ENCODE measurements at regions not wholly inside any gene's neighbourhood (a gene's known extent, or its start where the extent isn't known, plus 50 kb on each side); places are given as distances from the start of the nearest gene placed in this dataset.

DNA sequence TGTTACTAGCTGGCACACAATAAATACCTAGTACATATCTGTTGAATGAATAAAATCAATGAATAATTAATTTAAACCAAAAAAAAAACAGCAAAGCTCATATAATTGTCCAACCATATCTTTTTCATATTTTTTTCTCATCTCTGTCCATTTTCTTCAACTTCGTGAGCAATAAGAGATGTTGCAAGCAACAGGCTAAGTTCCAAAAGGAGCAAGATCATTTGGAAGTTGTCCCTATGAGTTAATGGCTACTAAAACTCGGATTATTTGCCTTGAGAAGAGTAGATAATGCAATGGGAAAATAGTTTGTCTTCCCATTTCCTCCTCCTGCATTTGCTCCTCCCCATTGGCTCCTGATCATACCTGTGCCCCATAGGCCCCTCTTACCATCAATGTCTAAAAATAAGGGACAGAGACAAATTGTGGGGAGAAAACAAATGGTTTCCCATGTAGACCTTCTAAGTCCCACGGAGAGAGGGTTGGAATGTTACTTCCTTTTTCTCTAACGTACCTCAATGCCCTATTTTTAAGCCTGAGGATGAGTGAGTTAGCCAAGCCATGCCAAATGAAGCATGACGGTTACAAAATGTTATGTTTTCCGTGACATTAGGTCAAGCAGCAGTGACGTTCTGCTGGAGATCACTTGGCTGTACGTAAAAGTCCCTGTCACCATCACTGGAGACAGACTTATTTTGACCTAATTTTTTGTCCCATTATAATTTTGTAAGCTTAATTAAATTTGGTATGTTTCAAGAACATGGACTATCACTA lies 217.3 kb upstream of the PREP start:
- Histone ChIP-seq H4K20me1 (replicated peaks; ENCODE audit: insufficient read depth) (no peaks in the 10 kb centered on the region), H3K36me3 (ENCODE audit: insufficient read depth) (no peaks in the 10 kb centered on the region), H3K4me2 (no peak overlapping the region), H2AFZ (no peak overlapping the region), H3K79me2 (replicated peaks; ENCODE audit: insufficient read depth) (no peaks in the 10 kb centered on the region), H3K27ac (ENCODE audit: low read depth) (no peak overlapping the region), H3K9me2 (ENCODE audit: insufficient read depth) (no peaks in the 10 kb centered on the region), H3K4me3 (no peak overlapping the region), H3K27me3 (ENCODE audit: insufficient read depth) (no peaks in the 10 kb centered on the region), H3F3A (replicated peaks; ENCODE audit: low read depth) (no peaks in the 10 kb centered on the region), H3K4me1 (ENCODE audit: insufficient read depth) (no peaks in the 10 kb centered on the region)
- TF ChIP-seq ZNF331 (CRISPR knock-in tag; IDR thresholded peaks at IDR 0.05; ENCODE audit: low read depth) (no peak), ZNF114 (CRISPR knock-in tag; IDR thresholded peaks at IDR 0.05) (no peak), CTCF (conservative IDR thresholded peaks at IDR 0.05; ENCODE audit: low read depth in 2 of 2) (no peak), EZH2 (IDR thresholded peaks at IDR 0.05; ENCODE audit: low read depth, unreplicated experiment) (no peak), STAT1 (IDR thresholded peaks at IDR 0.05; ENCODE audit: unreplicated experiment) (no peak), JUNB (IDR thresholded peaks at IDR 0.05; ENCODE audit: unreplicated experiment) (no peak), ETS1 (IDR thresholded peaks at IDR 0.05) (no peak), CREB1 (CRISPR knock-in tag; IDR thresholded peaks at IDR 0.05; ENCODE audit: low read depth) (no peak)
- TF ChIP-seq, protein P1, sequence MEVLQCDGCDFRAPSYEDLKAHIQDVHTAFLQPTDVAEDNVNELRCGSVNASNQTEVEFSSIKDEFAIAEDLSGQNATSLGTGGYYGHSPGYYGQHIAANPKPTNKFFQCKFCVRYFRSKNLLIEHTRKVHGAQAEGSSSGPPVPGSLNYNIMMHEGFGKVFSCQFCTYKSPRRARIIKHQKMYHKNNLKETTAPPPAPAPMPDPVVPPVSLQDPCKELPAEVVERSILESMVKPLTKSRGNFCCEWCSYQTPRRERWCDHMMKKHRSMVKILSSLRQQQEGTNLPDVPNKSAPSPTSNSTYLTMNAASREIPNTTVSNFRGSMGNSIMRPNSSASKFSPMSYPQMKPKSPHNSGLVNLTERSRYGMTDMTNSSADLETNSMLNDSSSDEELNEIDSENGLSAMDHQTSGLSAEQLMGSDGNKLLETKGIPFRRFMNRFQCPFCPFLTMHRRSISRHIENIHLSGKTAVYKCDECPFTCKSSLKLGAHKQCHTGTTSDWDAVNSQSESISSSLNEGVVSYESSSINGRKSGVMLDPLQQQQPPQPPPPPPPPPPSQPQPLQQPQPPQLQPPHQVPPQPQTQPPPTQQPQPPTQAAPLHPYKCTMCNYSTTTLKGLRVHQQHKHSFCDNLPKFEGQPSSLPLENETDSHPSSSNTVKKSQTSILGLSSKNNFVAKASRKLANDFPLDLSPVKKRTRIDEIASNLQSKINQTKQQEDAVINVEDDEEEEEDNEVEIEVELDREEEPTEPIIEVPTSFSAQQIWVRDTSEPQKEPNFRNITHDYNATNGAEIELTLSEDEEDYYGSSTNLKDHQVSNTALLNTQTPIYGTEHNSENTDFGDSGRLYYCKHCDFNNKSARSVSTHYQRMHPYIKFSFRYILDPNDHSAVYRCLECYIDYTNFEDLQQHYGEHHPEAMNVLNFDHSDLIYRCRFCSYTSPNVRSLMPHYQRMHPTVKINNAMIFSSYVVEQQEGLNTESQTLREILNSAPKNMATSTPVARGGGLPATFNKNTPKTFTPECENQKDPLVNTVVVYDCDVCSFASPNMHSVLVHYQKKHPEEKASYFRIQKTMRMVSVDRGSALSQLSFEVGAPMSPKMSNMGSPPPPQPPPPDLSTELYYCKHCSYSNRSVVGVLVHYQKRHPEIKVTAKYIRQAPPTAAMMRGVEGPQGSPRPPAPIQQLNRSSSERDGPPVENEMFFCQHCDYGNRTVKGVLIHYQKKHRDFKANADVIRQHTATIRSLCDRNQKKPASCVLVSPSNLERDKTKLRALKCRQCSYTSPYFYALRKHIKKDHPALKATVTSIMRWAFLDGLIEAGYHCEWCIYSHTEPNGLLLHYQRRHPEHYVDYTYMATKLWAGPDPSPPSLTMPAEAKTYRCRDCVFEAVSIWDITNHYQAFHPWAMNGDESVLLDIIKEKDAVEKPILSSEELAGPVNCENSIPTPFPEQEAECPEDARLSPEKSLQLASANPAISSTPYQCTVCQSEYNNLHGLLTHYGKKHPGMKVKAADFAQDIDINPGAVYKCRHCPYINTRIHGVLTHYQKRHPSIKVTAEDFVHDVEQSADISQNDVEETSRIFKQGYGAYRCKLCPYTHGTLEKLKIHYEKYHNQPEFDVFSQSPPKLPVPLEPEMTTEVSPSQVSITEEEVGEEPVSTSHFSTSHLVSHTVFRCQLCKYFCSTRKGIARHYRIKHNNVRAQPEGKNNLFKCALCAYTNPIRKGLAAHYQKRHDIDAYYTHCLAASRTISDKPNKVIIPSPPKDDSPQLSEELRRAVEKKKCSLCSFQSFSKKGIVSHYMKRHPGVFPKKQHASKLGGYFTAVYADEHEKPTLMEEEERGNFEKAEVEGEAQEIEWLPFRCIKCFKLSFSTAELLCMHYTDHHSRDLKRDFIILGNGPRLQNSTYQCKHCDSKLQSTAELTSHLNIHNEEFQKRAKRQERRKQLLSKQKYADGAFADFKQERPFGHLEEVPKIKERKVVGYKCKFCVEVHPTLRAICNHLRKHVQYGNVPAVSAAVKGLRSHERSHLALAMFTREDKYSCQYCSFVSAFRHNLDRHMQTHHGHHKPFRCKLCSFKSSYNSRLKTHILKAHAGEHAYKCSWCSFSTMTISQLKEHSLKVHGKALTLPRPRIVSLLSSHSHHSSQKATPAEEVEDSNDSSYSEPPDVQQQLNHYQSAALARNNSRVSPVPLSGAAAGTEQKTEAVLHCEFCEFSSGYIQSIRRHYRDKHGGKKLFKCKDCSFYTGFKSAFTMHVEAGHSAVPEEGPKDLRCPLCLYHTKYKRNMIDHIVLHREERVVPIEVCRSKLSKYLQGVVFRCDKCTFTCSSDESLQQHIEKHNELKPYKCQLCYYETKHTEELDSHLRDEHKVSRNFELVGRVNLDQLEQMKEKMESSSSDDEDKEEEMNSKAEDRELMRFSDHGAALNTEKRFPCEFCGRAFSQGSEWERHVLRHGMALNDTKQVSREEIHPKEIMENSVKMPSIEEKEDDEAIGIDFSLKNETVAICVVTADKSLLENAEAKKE (CRISPR knock-in tag; IDR thresholded peaks at IDR 0.05), result no peak
- H3K36me3 Mint-ChIP-seq (ENCODE audit: low read depth), result peaks cover under 1% of the 10 kb centered on the region; the same call in 2 of the 3 replicates
- H3K4me1 Mint-ChIP-seq, result no peaks in the 10 kb centered on the region
- DNase-seq (ENCODE audit: low spot score), result no peak
- ATAC-seq, result no peak
- peaks cover 6% of the 10 kb centered on the region; the same call in 2 of the 3 replicates for H3K9me3 Mint-ChIP-seq
- no peak overlapping the region for H3K27ac Mint-ChIP-seq
- peaks cover under 1% of the 10 kb centered on the region for H3K27me3 Mint-ChIP-seq (ENCODE audit: insufficient read depth, low read depth, poor library complexity)
- H3K4me3 Mint-ChIP-seq, result no peak overlapping the region
